ENCODE measurements at regions not wholly inside any gene's neighbourhood (a gene's known extent, or its start where the extent isn't known, plus 50 kb on each side); places are given as distances from the start of the nearest gene placed in this dataset.

GRCh38 chr13:44110091-44110621 is 230.5 kb downstream of the LACC1 start:
- in situ Hi-C loops (cut with HindIII; ENCODE audit: low sequenced_read_pairs) = no loop called here
- no peak for TF ChIP-seq CTCF (IDR thresholded peaks at IDR 0.05; ENCODE audit: low read depth, low read length)
- DNase-seq (ENCODE audit: low read depth, low spot score) = no peak
- no peak overlapping the region for H3K4me3 ChIP-seq (ENCODE audit: low read depth, low read length)

GRCh38 chr13:44111701-44112100 is 232.0 kb downstream of the LACC1 start:
- in situ Hi-C loops (cut with HindIII; ENCODE audit: low sequenced_read_pairs) = no loop called here

GRCh38 chr13:44112700-44113329 is 233.1 kb downstream of the LACC1 start:
- H3K4me3 ChIP-seq (ENCODE audit: low read depth, low read length) = no peak overlapping the region
- in situ Hi-C loops (cut with HindIII; ENCODE audit: low sequenced_read_pairs) = no loop called here
- no peak for TF ChIP-seq CTCF (IDR thresholded peaks at IDR 0.05; ENCODE audit: low read depth, low read length)
- no peak for DNase-seq (ENCODE audit: low read depth, low spot score)

More at GRCh38 chr13:44111701-44112100, 232.0 kb downstream of the LACC1 start:
- no peak overlapping the region for H3K4me3 ChIP-seq (ENCODE audit: low read depth, low read length)
- DNase-seq (ENCODE audit: low read depth, low spot score) = no peak
- TF ChIP-seq CTCF (IDR thresholded peaks at IDR 0.05; ENCODE audit: low read depth, low read length) = no peak

GRCh38 chr13:44116562-44117332 is 237.0 kb downstream of the LACC1 start:
- in situ Hi-C loops (cut with HindIII; ENCODE audit: low sequenced_read_pairs) = no loop called here
- no peak for TF ChIP-seq CTCF (IDR thresholded peaks at IDR 0.05; ENCODE audit: low read depth, low read length)
- H3K4me3 ChIP-seq (ENCODE audit: low read depth, low read length) = no peak overlapping the region
- no peak for DNase-seq (ENCODE audit: low read depth, low spot score)

GRCh38 chr13:44117351-44117750 is 237.6 kb downstream of the LACC1 start:
- in situ Hi-C loops (cut with HindIII; ENCODE audit: low sequenced_read_pairs) = no loop called here
- DNase-seq (ENCODE audit: low read depth, low spot score) = peak; percentile 41
- H3K4me3 ChIP-seq (ENCODE audit: low read depth, low read length) = no peak overlapping the region
- no peak for TF ChIP-seq CTCF (IDR thresholded peaks at IDR 0.05; ENCODE audit: low read depth, low read length)

- TF ChIP-seq CTCF (IDR thresholded peaks at IDR 0.05; ENCODE audit: low read depth, low read length) = no peak
- no peak for DNase-seq (ENCODE audit: low read depth, low spot score)
- in situ Hi-C loops (cut with HindIII; ENCODE audit: low sequenced_read_pairs) = no loop called here
- no peak overlapping the region for H3K4me3 ChIP-seq (ENCODE audit: low read depth, low read length)
These were observed 238.1 kb downstream of the LACC1 start for GRCh38 chr13:44117816-44118215.

Measured in astrocyte of the spinal cord (primary cell).